Anterior cingulate cortex (tissue), 58 donors: ENCODE measurements at regions not wholly inside any gene's neighbourhood (a gene's known extent, or its start where the extent isn't known, plus 50 kb on each side); places are given as distances from the start of the nearest gene placed in this dataset.
"Not testable (repeated sequence)": the region's sequence is repeated elsewhere in the genome, so short reads cannot be mapped to it uniquely, and the experiment has no call there.

ENCODE experiments used
- DNase-seq, 58 donors: peaks; one replicate each; lab custom pipeline; 2025; lab: John Stamatoyannopoulos, UW

DNA sequence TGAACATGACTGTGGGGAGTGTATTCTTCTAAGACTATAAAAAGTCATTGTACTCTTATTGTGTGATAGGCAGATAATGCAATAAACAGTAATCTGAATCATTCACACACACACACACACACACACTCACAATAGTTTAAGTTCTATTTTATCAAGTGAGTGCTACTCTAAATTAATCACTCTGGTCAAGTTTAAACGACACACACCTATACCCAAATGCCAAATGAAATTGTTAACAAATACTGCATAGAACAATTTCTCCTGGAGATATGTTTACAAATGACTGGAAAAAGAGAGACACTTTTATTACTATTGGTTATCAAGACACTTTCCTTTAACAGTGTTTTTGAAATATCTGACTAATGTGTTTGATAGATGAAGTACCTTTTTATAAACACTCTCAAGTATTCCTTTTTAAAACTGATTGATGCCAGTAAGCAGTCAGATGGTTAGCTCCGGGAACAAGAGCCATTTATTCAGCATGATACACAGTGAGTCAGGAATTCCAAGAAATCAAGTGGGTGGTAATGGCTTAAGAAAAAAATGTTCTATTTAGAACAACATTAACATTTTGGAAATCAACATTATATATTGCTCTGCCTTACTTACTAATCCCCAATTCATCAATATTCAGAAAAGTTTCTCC, 521.6 kb upstream of the ST8SIA4 start:
- DNase-seq: peak in 1 of 58 donors; percentile 1

DNA sequence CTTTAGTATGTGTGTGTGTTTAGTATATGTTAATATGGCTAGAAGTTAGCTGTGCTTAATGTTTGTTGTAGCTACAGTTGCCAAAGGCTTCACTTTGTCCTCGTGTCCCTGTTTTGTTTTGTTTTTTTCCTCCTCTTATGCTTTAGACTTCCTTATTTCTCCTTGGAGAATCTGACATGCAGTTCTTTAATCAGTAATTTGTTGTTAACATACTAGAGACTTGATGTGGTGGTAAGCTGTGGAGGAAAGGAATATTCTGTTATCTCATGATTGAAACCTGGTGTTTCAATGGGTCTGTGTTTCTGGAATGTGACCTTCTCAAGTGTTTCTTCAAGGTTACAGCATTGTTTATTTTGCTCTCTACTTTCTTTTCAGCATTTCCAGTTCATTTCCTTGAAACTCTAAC, 515.6 kb upstream of the ST8SIA4 start:
- no peak for DNase-seq

- no peak for DNase-seq
Observed at GRCh38 chr5:101404531-101404930, 501.4 kb upstream of the ST8SIA4 start.

DNA sequence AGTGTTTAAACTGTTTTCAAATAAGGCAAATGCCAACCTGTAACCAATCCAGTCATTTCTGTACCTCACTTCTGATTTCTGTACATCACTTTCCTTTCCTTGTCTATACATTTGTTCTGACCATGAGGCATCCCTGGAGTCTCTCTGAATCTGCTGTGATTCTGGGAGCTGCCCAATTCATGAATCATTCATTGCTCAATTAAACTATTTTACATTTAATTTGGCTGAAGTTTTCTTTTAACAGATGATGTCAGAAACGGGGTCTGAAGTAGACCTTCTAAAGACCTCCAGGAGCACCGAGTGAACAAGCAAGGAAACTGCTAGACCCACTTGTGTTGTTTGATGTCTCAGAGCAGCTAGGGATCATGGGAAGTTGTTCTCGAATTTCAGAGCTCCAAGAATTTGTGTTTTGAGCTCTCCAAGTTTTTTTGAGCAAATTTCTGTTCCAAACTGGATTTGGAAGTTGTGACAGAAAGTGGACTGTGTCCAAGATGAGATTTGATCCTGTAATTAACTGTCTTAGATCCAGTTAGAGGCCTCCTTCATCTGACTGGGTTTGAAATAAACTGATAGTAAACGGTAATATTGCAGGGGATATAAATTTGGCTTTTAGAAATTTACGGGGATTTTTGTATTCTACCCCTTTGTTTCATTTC, 490.8 kb upstream of the ST8SIA4 start:
- no peak for DNase-seq

DNA sequence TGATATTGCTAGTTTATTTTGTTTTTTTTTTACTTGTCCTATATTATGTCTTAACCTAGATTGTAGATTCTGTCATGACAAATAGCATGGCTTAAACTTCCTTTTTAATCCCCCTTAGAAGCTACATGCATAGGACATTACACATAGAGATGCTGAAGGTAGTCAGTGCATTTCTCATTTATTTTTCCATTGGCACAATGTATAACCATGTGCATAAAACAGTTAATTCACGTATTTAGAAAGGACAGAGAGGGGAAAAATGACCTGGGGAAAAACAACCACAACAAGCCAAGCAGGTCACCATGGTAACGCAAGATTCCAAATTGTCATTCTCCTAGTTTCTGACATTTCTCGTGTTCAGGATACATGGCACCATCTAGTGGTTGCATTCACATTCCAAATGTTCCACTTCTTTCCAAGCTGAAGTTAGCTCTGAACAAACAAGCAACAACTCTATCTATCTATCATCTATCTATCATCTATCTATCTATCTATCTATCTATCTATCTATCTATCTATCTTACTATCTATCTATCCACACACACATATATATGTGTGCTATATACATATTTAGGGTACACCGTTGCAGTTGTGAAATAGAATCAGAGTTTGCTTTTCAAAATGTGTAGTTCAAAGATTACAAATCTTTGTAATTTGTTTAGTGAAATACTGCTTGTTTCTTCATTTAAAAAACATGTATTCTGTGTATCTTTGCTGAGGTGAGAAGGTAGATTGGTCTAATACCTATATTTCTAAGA, 487.2 kb upstream of the ST8SIA4 start:
- DNase-seq: peak in 13 of 58 donors; percentile 0 to 40 (median 4)

GRCh38 chr5:101385276-101385675, 482.2 kb upstream of the ST8SIA4 start:
- no peak for DNase-seq

DNA sequence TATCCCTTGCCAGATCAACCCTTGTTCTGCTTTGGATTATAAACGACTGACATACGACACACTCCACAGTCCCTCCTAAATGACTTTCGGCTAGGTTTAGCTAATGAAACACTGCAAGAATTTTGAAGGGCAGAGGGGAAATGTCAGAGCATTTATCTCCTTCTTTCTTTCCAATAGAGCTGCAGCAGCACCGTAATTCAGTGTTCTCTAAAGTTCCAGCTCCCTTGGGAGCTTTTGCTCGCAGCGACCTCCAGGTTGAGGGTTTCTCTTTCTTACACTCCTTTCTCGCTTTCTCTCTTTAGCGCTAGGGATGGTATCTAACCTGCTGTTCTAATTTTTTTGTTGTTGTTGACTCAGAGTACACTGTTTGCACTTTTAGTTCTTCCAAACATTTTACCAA, 467.1 kb upstream of the ST8SIA4 start:
- no peak for DNase-seq

DNA sequence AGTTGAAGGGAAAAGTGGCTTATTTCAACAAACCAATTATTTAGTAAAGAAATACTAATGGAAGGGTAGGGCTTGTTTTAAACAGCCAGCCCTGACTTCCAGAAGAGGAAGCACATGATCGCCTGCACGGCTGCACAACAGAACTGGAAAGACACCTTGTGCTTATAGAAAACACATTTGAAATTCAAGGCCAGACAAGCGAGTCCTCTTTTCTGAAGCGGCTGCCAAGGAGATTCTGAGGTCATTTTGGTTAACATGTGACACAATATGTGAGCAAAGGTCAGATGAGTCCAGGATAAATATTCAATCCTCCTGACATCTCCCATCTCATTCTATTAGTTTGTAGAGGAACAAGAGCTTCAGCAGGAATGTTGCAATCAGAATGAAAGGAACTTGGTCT, 461.4 kb upstream of the ST8SIA4 start:
- DNase-seq: no peak

- no peak for DNase-seq
Observed at GRCh38 chr5:101362067-101362466, 459.0 kb upstream of the ST8SIA4 start.

DNA sequence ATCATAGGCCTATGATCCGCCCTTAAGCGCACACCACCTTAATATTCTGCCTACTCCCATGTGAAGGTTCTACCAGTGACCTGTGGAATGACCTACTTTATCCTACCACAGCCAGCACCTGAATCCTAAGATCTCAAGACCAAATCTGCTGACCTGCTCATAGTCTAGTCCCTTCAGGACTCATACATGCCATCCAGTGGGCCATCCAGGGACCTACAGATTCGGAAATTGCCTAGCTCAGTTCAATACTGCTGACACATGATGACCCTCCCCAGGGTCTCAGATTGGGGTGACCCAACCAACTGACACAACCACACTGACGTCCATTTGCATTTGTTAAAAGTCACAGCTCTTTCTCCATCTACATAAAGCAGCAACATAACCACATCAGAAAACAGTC, 443.8 kb upstream of the ST8SIA4 start:
- DNase-seq: no peak

DNA sequence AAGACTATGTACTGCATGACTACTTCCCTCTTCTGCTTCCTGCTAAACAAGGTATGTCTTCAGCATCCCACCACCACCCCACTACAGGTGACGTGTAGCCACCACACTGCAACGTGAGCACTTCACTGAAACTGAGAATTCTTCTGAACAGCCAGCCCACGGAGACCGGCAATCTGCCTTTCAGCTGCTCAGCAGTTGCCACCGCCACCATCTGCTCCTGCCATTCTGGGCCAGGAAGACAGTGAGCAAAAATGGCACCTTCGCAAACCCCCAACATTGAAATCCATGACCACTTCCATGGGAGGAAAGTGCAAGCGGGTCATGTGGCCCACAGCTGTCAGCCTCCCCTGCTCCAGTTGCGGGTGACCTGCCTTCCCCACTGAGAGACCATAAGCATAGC, 443.4 kb upstream of the ST8SIA4 start:
- no peak for DNase-seq

- no peak for DNase-seq
Observed at GRCh38 chr5:101338226-101338625, 435.1 kb upstream of the ST8SIA4 start.

DNA sequence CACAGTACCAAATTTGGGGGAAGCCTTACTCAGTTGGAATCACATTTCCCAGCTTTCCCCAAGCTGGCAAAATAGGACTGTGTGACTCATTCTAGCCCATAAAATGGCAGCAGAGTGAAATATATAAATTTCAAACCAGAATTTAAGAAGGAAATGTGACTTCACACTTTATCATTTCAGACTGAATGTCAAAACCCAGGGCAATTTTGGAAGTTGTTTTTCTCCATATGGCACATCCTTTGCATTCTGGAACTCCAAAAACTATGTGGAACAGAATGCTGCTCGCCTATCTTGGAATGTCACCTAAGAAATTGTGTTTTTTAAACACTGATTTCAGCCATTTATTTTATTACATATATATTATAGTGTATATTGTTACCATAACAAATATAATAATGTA, 424.7 kb upstream of the ST8SIA4 start:
- no peak for DNase-seq

DNA sequence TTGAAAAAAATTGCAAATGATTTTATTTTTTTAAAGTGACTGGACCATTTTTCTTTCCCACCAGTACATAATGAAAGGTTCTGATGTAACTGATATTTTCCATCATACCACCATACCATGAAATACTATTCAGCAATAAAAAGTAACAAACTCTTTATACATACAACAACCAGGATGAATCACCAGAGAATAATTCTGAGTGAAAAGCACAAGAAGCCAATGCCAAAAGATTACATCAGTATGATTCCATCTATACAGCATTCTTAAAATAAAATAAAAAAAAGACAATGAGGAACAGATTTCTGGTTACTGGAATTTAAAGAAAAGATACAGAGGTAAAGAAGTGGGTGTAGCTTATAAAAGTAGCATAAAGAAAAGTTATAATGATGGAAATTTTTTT, 423.7 kb upstream of the ST8SIA4 start:
- DNase-seq: no peak

DNA sequence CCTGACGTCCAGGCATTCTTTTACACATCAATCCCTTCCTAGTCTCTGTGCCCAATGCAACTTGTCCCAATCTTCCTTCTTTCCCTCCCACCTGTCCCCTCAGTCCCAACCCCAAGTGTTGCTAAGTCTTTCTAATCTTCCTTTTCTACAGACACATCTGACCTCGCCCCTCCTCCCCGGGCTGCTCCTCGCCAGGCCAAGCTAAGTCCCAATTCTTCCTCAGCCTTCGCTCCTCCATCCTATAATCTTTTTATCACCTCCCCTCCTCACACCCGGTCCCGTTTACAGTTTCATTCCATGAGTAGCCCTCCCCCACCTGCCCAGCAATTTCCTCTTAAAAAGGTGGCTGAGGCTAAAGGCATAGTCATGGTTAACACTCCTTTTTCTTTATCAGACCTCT, 413.3 kb upstream of the ST8SIA4 start:
- not testable (repeated sequence) for DNase-seq

DNA sequence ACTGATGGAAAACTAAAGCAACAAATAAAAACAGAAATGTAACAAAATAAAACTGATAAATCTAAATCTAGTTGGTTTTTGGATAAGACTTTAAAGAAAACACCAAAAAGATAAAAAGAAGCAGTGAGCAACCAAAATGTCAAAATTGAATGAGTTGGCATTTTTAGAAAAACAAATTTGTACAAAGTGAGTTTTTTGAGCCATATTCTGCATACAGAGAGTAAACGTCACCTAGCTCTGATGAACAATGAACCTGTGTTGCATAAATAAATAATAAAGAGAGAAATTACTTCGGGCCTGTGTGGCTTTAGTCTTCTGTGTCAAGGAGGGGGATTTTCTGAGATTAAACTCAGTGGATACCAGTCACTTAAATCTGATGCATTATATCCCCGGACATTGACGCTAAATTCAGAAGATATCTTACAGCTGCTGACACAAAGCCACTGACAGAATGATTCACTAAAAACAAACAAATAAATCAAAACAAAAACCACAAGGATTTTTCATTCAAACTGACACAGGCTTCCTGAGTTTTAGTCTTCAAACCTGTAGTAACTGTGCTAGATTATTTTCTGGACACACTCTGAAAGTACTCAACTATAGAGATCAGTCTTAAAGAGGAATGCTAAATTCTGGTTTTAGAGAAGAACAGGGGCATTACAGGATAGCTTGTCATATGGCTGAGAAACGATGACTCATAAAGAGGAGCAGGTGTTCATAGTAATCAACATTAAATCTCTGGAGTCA, 403.5 kb upstream of the ST8SIA4 start:
- no peak for DNase-seq

- no peak for DNase-seq
Observed at GRCh38 chr5:101296477-101296876, 393.4 kb upstream of the ST8SIA4 start.

GRCh38 chr5:101292199-101292598, 389.1 kb upstream of the ST8SIA4 start:
- no peak for DNase-seq

DNA sequence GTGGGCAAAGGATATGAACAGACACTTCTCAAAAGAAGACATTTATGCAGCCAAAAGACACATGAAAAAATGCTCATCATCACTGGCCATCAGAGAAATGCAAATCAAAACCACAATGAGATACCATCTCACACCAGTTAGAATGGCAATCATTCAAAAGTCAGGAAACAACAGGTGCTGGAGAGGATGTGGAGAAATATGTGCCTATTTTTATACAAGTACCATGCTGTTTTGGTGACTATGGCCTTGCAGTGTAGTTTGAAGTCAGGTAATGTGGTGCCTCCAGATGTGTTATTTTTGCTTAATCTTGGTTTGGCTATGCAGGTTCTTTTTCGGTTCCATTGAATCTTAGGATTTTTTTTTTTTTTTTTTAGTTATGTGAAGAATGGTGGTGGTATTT, 387.7 kb upstream of the ST8SIA4 start:
- not testable (repeated sequence) for DNase-seq

- no peak for DNase-seq
Observed at GRCh38 chr5:101288633-101289032, 385.6 kb upstream of the ST8SIA4 start.

GRCh38 chr5:101284736-101285375, 381.8 kb upstream of the ST8SIA4 start:
- DNase-seq: no peak
